B cell (primary cell): ENCODE measurements at regions not wholly inside any gene's neighbourhood (a gene's known extent, or its start where the extent isn't known, plus 50 kb on each side); places are given as distances from the start of the nearest gene placed in this dataset.

Experiments used
- ATAC-seq: fragments of 200-7000 bp; cut with Tn5 transposase; one replicate; pipeline ENCODE4 v1.10.0; 2021; ENCODE audit warnings: low read depth, mild to moderate bottlenecking, moderate number of reproducible peaks, moderate library complexity
- CTCF ChIA-PET: fragments of 350-600 bp; sonication (Branson Sonifier 250); formaldehyde crosslinking; loops from one replicate; lab custom pipeline; 2021; ENCODE audit warnings: antibody characterized with exemption, inconsistent platforms; lab: Charles Lee
- POLR2A ChIA-PET: fragments of 350-600 bp; sonication (Branson Sonifier 250); formaldehyde crosslinking; loops from one replicate; lab custom pipeline; 2021; ENCODE audit warnings: antibody characterized with exemption; lab: Charles Lee
- DNase-seq: peaks from one replicate; pipeline ENCODE4 v3.0.0; 2013
- H2AFZ ChIP-seq: 2 replicates; pipeline ENCODE4 v1.6.1; 2012; ENCODE audit warnings: mild to moderate bottlenecking, low read depth, low read length; ENCODE audit not compliant: insufficient read depth, poor library complexity, severe bottlenecking
- H3K27ac ChIP-seq, 2 donors: 1 replicate in 1 of 2; 2 replicates in 1 of 2; pipeline ENCODE4 v1.5.1; 2012 to 2013; ENCODE audit warnings: low read length in 2 of 2, mild to moderate bottlenecking in 2 of 2, moderate library complexity in 1 of 2
- H3K27me3 ChIP-seq, 4 experiments: fragments of 200-600 bp in 1 of 4; sonication (generic) in 1 of 4; replicated peaks in 1 of 4; 1 replicate in 2 of 4; 2 replicates in 2 of 4; pipeline versions ENCODE4 v1.6.1 to v1.7.0; 2013 to 2016; ENCODE audit warnings: low read length in 3 of 4, mild to moderate bottlenecking in 2 of 4, mixed read lengths in 1 of 4, moderate library complexity in 1 of 4; ENCODE audit not compliant: insufficient read depth in 4 of 4, control insufficient read depth in 3 of 4; ENCODE audit errors: control extremely low read depth in 1 of 4
- H3K36me3 ChIP-seq, 2 experiments: replicated peaks in 1 of 2; 1 replicate in 1 of 2; 2 replicates in 1 of 2; pipeline versions ENCODE4 v1.6.1 to v1.7.1; 2013; ENCODE audit warnings: low read length in 1 of 2; ENCODE audit not compliant: insufficient read depth in 2 of 2, control insufficient read depth in 1 of 2; ENCODE audit errors: control extremely low read depth in 1 of 2, extremely low read depth in 1 of 2
- H3K4me1 ChIP-seq, 2 donors: fragments of 200-600 bp in 1 of 2; sonication (generic) in 1 of 2; 1 replicate in 1 of 2; 2 replicates in 1 of 2; pipeline versions ENCODE4 v1.5.1 to v1.6.1; 2013 to 2017; ENCODE audit warnings: low read length in 2 of 2; ENCODE audit not compliant: control insufficient read depth in 2 of 2, insufficient read depth in 2 of 2
- H3K4me2 ChIP-seq: replicated peaks from 2 replicates; pipeline ENCODE3; 2012; ENCODE audit warnings: mild to moderate bottlenecking, low read depth, low read length; ENCODE audit not compliant: poor library complexity, severe bottlenecking
- H3K4me3 ChIP-seq, 5 experiments: fragments of 200-600 bp in 1 of 5; sonication (generic) in 1 of 5; 1 replicate in 3 of 5; 2 replicates in 2 of 5; pipeline versions ENCODE4 v1.5.1 to v1.7.0; 2011 to 2016; ENCODE audit warnings: low read length in 4 of 5, mild to moderate bottlenecking in 4 of 5, low read depth in 2 of 5, control low read depth in 1 of 5, moderate library complexity in 1 of 5; ENCODE audit not compliant: insufficient read depth in 1 of 5; ENCODE audit errors: control extremely low read depth in 1 of 5, extremely low read depth in 1 of 5
- H3K79me2 ChIP-seq: fragments of 200-600 bp; sonication (generic); one replicate; pipeline ENCODE4 v1.6.0; 2016; ENCODE audit warnings: low read length; ENCODE audit not compliant: control insufficient read depth, insufficient read depth
- H3K9ac ChIP-seq: fragments of 200-600 bp; sonication (generic); 2 replicates; pipeline ENCODE4 v1.6.1; 2017; ENCODE audit warnings: mild to moderate bottlenecking, low read length, moderate library complexity
- H3K9me3 ChIP-seq, 3 donors: one replicate each; pipeline versions ENCODE4 v1.6.1 to v1.7.1; 2013; ENCODE audit warnings: low read length in 2 of 3; ENCODE audit not compliant: control insufficient read depth in 2 of 3, insufficient read depth in 1 of 3; ENCODE audit errors: control extremely low read depth in 1 of 3
- H4K20me1 ChIP-seq: 2 replicates; pipeline ENCODE4 v1.6.0; 2012; ENCODE audit warnings: mild to moderate bottlenecking, low read length; ENCODE audit not compliant: insufficient read depth, control insufficient read depth, poor library complexity, severe bottlenecking
- H3K27ac Mint-ChIP-seq: one replicate; pipeline ENCODE4 v1.8.0; 2021; ENCODE audit warnings: mixed read lengths
- H3K27me3 Mint-ChIP-seq: one replicate; pipeline ENCODE4 v1.8.0; 2021; ENCODE audit warnings: mixed read lengths
- H3K4me1 Mint-ChIP-seq: one replicate; pipeline ENCODE4 v1.8.0; 2021; ENCODE audit warnings: mixed read lengths
- H3K4me3 Mint-ChIP-seq: one replicate; pipeline ENCODE4 v1.8.0; 2021; ENCODE audit warnings: mixed read lengths
- H3K9me3 Mint-ChIP-seq: one replicate; pipeline ENCODE4 v1.8.0; 2022; ENCODE audit warnings: mixed read lengths; ENCODE audit not compliant: insufficient read depth
- EZH2 ChIP-seq: IDR thresholded peaks from 2 replicates; pipeline ENCODE4 v1.6.1; 2012; ENCODE audit warnings: borderline replicate concordance, low read depth, mild to moderate bottlenecking, moderate library complexity, low read length; ENCODE audit not compliant: insufficient read depth, poor library complexity, severe bottlenecking
- WGBS: methylation state at CpG from one replicate; pipeline ENCODE4 v1.1.5; 2013; ENCODE audit warnings: missing lambda C conversion rate; ENCODE audit not compliant: insufficient coverage; 5-methylcytosine and 5-hydroxymethylcytosine counted together
- intact Hi-C: fragments of 100-400 bp; cut with micrococcal nuclease; formaldehyde crosslinking; loops from one replicate; pipeline ENCODE4 v1.10.0; 2022
- TF ChIP-seq, protein P1 (sequence below): fragments of 200-600 bp; IDR thresholded peaks from one replicate; pipeline ENCODE4 v1.8.0; 2022; ENCODE audit warnings: antibody characterized with exemption, mild to moderate bottlenecking

- POLR2A ChIA-PET: no interaction called here
- Mint-ChIP-seq H3K4me1 (no peaks in the 10 kb centered on the region), H3K4me3 (no peak overlapping the region), H3K27ac (no peak overlapping the region), H3K9me3 (peaks cover 4% of the 10 kb centered on the region), H3K27me3 (no peaks in the 10 kb centered on the region)
- Histone ChIP-seq H3K27me3 (no peaks in the 10 kb centered on the region), H3K4me2 (no peak overlapping the region), H3K79me2 (no peaks in the 10 kb centered on the region), H2AFZ (no peak overlapping the region), H3K4me1 (no peaks in the 10 kb centered on the region), H3K27ac (no peak overlapping the region), H3K9me3 (no peaks in the 10 kb centered on the region), H3K9ac (no peak overlapping the region), H4K20me1 (no peaks in the 10 kb centered on the region), H3K4me3 (no peak overlapping the region), H3K36me3 (no peaks in the 10 kb centered on the region)
- WGBS: 100% methylated on average over 1 of the region's 3 CpGs
- DNase-seq: no peak
- ATAC-seq: no peak
- intact Hi-C loops: no loop called here
- TF ChIP-seq EZH2: no peak
- TF ChIP-seq, protein P1, sequence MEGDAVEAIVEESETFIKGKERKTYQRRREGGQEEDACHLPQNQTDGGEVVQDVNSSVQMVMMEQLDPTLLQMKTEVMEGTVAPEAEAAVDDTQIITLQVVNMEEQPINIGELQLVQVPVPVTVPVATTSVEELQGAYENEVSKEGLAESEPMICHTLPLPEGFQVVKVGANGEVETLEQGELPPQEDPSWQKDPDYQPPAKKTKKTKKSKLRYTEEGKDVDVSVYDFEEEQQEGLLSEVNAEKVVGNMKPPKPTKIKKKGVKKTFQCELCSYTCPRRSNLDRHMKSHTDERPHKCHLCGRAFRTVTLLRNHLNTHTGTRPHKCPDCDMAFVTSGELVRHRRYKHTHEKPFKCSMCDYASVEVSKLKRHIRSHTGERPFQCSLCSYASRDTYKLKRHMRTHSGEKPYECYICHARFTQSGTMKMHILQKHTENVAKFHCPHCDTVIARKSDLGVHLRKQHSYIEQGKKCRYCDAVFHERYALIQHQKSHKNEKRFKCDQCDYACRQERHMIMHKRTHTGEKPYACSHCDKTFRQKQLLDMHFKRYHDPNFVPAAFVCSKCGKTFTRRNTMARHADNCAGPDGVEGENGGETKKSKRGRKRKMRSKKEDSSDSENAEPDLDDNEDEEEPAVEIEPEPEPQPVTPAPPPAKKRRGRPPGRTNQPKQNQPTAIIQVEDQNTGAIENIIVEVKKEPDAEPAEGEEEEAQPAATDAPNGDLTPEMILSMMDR: no peak
- CTCF ChIA-PET: no interaction called here
These were observed 1260.3 kb downstream of the PLA2G4A start for GRCh38 chr1:188089015-188089414.

- ChIA-PET POLR2A (no interaction called here), CTCF (no interaction called here)
- no peak for TF ChIP-seq EZH2
- TF ChIP-seq, protein P1: no peak
- Histone ChIP-seq H3K4me1 (no peaks in the 10 kb centered on the region), H2AFZ (no peak overlapping the region), H3K4me2 (no peak overlapping the region), H3K9me3 (no peaks in the 10 kb centered on the region), H4K20me1 (no peaks in the 10 kb centered on the region), H3K27ac (no peak overlapping the region), H3K27me3 (no peaks in the 10 kb centered on the region), H3K79me2 (no peaks in the 10 kb centered on the region), H3K36me3 (no peaks in the 10 kb centered on the region), H3K4me3 (no peak overlapping the region), H3K9ac (no peak overlapping the region)
- intact Hi-C loops: no loop called here
- ATAC-seq (no peak), DNase-seq (no peak)
- H3K4me1 Mint-ChIP-seq: no peaks in the 10 kb centered on the region
- no peak overlapping the region for H3K27ac Mint-ChIP-seq
- H3K4me3 Mint-ChIP-seq: no peak overlapping the region
- peaks cover 4% of the 10 kb centered on the region for H3K9me3 Mint-ChIP-seq
- H3K27me3 Mint-ChIP-seq: no peaks in the 10 kb centered on the region
These were observed 1260.7 kb downstream of the PLA2G4A start for GRCh38 chr1:188089461-188089860.
